Progenitor cell of endocrine pancreas (in vitro differentiated cells): ENCODE measurements at regions not wholly inside any gene's neighbourhood (a gene's known extent, or its start where the extent isn't known, plus 50 kb on each side); places are given as distances from the start of the nearest gene placed in this dataset.

Experiments
- DNase-seq: peaks from one replicate; pipeline ENCODE4 v3.0.0; 2021; ENCODE audit warnings: low spot score; ENCODE audit not compliant: unreplicated experiment
- H3K27ac Mint-ChIP-seq: 2 replicates; pipeline ENCODE4 v1.8.0; 2021; ENCODE audit warnings: mild to moderate bottlenecking, moderate library complexity, mixed read lengths
- H3K27me3 Mint-ChIP-seq: 2 replicates; pipeline ENCODE4 v1.8.0; 2021; ENCODE audit warnings: mixed read lengths
- H3K36me3 Mint-ChIP-seq: 2 replicates; pipeline ENCODE4 v1.8.0; 2022; ENCODE audit warnings: mixed read lengths; ENCODE audit not compliant: insufficient read depth
- H3K4me1 Mint-ChIP-seq: 2 replicates; pipeline ENCODE4 v1.8.0; 2021; ENCODE audit warnings: low read depth, mixed read lengths
- H3K4me3 Mint-ChIP-seq: 2 replicates; pipeline ENCODE4 v1.8.0; 2021; ENCODE audit warnings: low read depth, mild to moderate bottlenecking, moderate library complexity, mixed read lengths
- H3K9me3 Mint-ChIP-seq: 2 replicates; pipeline ENCODE4 v1.8.0; 2021; ENCODE audit warnings: low read depth, mixed read lengths
- TF ChIP-seq, protein P1 (sequence below): fragments of 200-600 bp; sonication (generic); IDR thresholded peaks from one replicate; pipeline ENCODE4 v1.5.0; 2021; ENCODE audit warnings: antibody characterized with exemption, mild to moderate bottlenecking; ENCODE audit not compliant: unreplicated experiment

DNA sequence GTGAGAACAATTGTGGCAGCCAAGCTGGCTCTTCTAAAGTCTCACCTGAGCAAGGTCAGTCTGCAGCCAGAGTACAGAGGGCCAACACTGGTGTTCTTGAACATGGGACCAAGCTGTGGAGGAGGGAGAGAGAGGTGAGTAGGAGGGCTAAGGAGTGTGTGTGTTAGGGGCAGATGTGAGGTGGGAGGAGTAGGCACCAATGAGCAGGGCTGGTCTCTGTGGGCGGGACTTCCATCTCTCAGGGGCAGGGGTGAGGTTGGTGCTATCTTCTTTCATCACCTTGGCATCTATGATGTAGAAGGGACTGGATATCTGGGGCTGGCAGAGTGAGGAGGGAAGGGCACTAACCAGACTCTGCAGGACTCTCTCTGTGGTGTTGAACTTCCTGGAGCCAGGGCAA, 72.4 kb downstream of the MBD3L1 start:
- Mint-ChIP-seq H3K4me3 (no peak overlapping the region), H3K27ac (no peak overlapping the region), H3K4me1 (no peaks in the 10 kb centered on the region), H3K9me3 (peaks cover 14% of the 10 kb centered on the region), H3K27me3 (no peaks in the 10 kb centered on the region), H3K36me3 (no peaks in the 10 kb centered on the region)
- no peak for DNase-seq
- TF ChIP-seq, protein P1, sequence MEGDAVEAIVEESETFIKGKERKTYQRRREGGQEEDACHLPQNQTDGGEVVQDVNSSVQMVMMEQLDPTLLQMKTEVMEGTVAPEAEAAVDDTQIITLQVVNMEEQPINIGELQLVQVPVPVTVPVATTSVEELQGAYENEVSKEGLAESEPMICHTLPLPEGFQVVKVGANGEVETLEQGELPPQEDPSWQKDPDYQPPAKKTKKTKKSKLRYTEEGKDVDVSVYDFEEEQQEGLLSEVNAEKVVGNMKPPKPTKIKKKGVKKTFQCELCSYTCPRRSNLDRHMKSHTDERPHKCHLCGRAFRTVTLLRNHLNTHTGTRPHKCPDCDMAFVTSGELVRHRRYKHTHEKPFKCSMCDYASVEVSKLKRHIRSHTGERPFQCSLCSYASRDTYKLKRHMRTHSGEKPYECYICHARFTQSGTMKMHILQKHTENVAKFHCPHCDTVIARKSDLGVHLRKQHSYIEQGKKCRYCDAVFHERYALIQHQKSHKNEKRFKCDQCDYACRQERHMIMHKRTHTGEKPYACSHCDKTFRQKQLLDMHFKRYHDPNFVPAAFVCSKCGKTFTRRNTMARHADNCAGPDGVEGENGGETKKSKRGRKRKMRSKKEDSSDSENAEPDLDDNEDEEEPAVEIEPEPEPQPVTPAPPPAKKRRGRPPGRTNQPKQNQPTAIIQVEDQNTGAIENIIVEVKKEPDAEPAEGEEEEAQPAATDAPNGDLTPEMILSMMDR = no peak

DNA sequence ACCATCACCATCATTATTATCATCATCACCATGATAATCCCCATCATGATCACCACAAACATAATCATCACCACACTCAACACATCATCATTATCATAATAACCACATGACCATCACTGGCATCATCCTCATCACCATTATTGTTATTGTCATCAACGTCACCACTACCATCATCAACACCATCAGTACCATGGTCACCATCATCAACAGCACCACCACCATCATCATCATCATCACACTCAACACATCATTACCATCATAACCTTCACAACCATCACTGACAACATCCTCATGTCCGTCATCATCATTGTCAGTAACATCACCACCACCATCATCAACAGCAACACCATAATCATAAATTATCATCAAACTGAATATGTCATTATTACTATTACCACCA, 73.2 kb downstream of the MBD3L1 start:
- Mint-ChIP-seq H3K36me3 (no peaks in the 10 kb centered on the region), H3K4me1 (no peaks in the 10 kb centered on the region), H3K27ac (no peak overlapping the region), H3K4me3 (no peak overlapping the region), H3K27me3 (no peaks in the 10 kb centered on the region), H3K9me3 (peaks cover 14% of the 10 kb centered on the region)
- TF ChIP-seq, protein P1 = no peak
- DNase-seq = no peak

DNA sequence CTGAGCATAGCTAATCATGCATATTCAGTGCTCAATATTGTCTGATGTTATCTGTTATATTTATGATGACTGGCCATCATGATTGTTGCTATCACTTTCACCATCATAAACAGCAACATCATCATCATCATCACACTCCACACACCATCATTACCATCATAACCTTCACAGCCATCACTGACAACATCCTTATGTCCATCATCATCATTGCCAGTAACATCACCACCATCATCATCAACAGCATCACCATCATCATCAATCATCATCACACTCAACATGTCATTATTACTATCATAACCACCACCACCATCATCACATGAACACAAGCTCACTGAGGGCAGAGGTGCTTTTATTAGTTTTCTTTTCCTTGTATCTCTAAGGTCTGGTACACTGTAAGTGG, 75.9 kb downstream of the MBD3L1 start:
- no peak overlapping the region for H3K27ac Mint-ChIP-seq
- TF ChIP-seq, protein P1 = no peak
- no peak for DNase-seq
- H3K36me3 Mint-ChIP-seq = no peaks in the 10 kb centered on the region
- no peaks in the 10 kb centered on the region for H3K4me1 Mint-ChIP-seq
- H3K9me3 Mint-ChIP-seq = peaks cover 14% of the 10 kb centered on the region
- no peak overlapping the region for H3K4me3 Mint-ChIP-seq
- H3K27me3 Mint-ChIP-seq = no peaks in the 10 kb centered on the region

DNA sequence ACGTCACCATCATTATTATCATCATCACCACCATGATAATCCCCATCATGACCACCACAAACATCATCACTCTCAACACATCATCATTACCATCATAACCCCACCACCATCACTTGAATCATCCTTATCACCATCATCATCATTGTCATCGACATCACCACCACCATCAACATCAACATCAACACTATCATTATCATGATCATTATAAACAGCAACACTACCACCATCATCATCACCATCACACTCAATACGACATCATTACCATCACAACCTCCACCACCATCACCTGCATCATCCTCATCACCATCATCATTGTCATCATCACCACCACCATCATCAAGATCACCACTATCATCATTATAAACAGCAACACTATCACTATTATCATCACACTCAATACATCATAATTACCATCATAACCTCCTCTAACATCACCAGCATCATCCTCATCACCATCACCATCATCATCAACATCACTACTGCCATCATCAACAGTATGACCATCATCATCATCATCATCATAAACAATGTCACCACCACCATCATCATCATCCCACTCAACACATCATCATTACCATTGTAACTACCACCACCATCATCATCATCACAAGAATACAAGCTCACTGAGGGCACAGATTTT, 78.7 kb downstream of the MBD3L1 start:
- H3K36me3 Mint-ChIP-seq = peaks cover 1% of the 10 kb centered on the region
- TF ChIP-seq, protein P1 = no peak
- DNase-seq = no peak
- H3K9me3 Mint-ChIP-seq = peaks cover 36% of the 10 kb centered on the region
- no peaks in the 10 kb centered on the region for H3K27me3 Mint-ChIP-seq
- no peaks in the 10 kb centered on the region for H3K4me1 Mint-ChIP-seq
- H3K4me3 Mint-ChIP-seq = no peak overlapping the region
- H3K27ac Mint-ChIP-seq = no peak overlapping the region

DNA sequence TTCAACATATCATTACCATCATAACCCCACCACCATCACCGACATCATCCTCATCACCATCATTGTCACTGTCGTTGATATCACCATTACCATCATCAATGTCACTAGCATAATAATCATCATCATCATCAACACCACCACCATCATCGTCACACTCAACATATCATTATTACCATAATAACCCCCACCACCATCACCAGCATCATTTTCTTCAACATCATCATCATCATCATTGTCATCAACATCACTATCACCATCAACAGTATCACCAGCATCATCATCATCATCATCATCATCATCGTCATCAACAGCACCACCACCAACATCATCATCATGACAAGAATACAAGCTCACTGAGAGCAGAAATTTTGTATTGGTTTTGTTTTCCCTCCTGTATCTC, 83.8 kb downstream of the MBD3L1 start:
- H3K4me3 Mint-ChIP-seq = no peak overlapping the region
- no peaks in the 10 kb centered on the region for H3K4me1 Mint-ChIP-seq
- no peak for DNase-seq
- TF ChIP-seq, protein P1 = no peak
- H3K36me3 Mint-ChIP-seq = peaks cover 1% of the 10 kb centered on the region
- peaks cover 23% of the 10 kb centered on the region for H3K9me3 Mint-ChIP-seq
- H3K27me3 Mint-ChIP-seq = no peaks in the 10 kb centered on the region
- no peak overlapping the region for H3K27ac Mint-ChIP-seq
